K562 (cell line): ENCODE measurements at regions not wholly inside any gene's neighbourhood (a gene's known extent, or its start where the extent isn't known, plus 50 kb on each side); places are given as distances from the start of the nearest gene placed in this dataset.

Source experiments
- ATAC-seq: fragments of 200-7000 bp; cut with Tn5 transposase; 3 replicates; pipeline ENCODE4 v1.9.1; 2020; ENCODE audit warnings: moderate library complexity
- BruUV-seq: library from RNA; stranded (reverse); fragments of 400-500 nt; replicated peaks from 2 replicates; lab custom pipeline; 2021; lab: Mats Ljungman, UMichigan
- CTCF ChIA-PET: fragments of 300-600 bp; formaldehyde crosslinking; extraction: SDS; loops from one replicate; lab custom pipeline; 2021; ENCODE audit warnings: low intra/inter-chr PET ratio; lab: Yijun Ruan, JAX
- POLR2A ChIA-PET: fragments of 300-600, 350-650 bp; sonication (Branson Sonifier 250); formaldehyde crosslinking; extraction: SDS; loops from one replicate; lab custom pipeline; 2021; ENCODE audit warnings: antibody characterized with exemption, inconsistent platforms; lab: Yijun Ruan, JAX
- DNase-seq, 4 experiments: peaks; one replicate each; pipeline versions ENCODE4 v3.0.0 to v3.0.0-alpha.2; 2011 to 2018; ENCODE audit warnings: low spot score in 3 of 4, mixed read lengths in 3 of 4; ENCODE audit errors: extremely low read depth in 1 of 4
- FAIRE-seq: peaks from 2 replicates; lab custom pipeline; 2011; peaks lifted over from hg19 to GRCh38; lab: Jason Lieb, UNC
- H2AFZ ChIP-seq: 2 replicates; pipeline ENCODE4 v1.6.0; 2011; ENCODE audit warnings: low read depth, low read length, control low read depth, inconsistent platforms
- H3K27ac ChIP-seq: fragments of 200-600 bp; 3 replicates; pipeline ENCODE4 v1.8.0; 2011; ENCODE audit warnings: low read depth, mild to moderate bottlenecking, control low read depth, inconsistent platforms, low read length, moderate library complexity, mixed read lengths; ENCODE audit errors: extremely low read depth
- H3K27me3 ChIP-seq, 2 experiments: fragments of 300-600 bp in 1 of 2; 2 replicates in 1 of 2; 3 replicates in 1 of 2; pipeline versions ENCODE4 v1.6.0 to v1.8.0; 2011; ENCODE audit warnings: inconsistent platforms in 2 of 2, low read length in 2 of 2, mild to moderate bottlenecking in 1 of 2, mixed read lengths in 1 of 2, moderate library complexity in 1 of 2; ENCODE audit not compliant: control insufficient read depth in 2 of 2, insufficient read depth in 2 of 2
- H3K36me3 ChIP-seq: fragments of 300-600 bp; 3 replicates; pipeline ENCODE4 v1.8.0; 2011; ENCODE audit warnings: mild to moderate bottlenecking, low read length, inconsistent platforms; ENCODE audit not compliant: control insufficient read depth, insufficient read depth
- H3K4me1 ChIP-seq, 2 experiments: fragments of 200-600 bp in 1 of 2; replicated peaks in 1 of 2; 2 replicates in 1 of 2; 3 replicates in 1 of 2; pipeline versions ENCODE4 v1.5.1 to v1.8.0; 2011; ENCODE audit warnings: inconsistent platforms in 2 of 2, low read length in 2 of 2, mild to moderate bottlenecking in 1 of 2, mixed read lengths in 1 of 2, moderate library complexity in 1 of 2; ENCODE audit not compliant: control insufficient read depth in 2 of 2, insufficient read depth in 2 of 2
- H3K4me2 ChIP-seq: 2 replicates; pipeline ENCODE4 v1.6.1; 2011; ENCODE audit warnings: low read length, control low read depth, inconsistent platforms, mixed read lengths; ENCODE audit not compliant: insufficient read depth
- H3K4me3 ChIP-seq: fragments of 200-600 bp; sonication (generic), shearing (Covaris generic); 2 replicates; pipeline ENCODE4 v1.5.1; 2016; ENCODE audit warnings: control low read depth, inconsistent platforms
- H3K79me2 ChIP-seq: fragments of 200-600 bp; 3 replicates; pipeline ENCODE4 v1.8.0; 2011; ENCODE audit warnings: low read length, inconsistent platforms; ENCODE audit not compliant: control insufficient read depth, insufficient read depth
- H3K9ac ChIP-seq, 2 experiments: 2 replicates each; pipeline versions ENCODE4 v1.6.0 to v1.6.1; 2011; ENCODE audit warnings: low read depth in 2 of 2, low read length in 2 of 2, control low read depth in 1 of 2, inconsistent platforms in 1 of 2, mild to moderate bottlenecking in 1 of 2, mixed read lengths in 1 of 2; ENCODE audit not compliant: insufficient read depth in 1 of 2
- H3K9me1 ChIP-seq: one replicate; pipeline ENCODE4 v1.6.0; 2011; ENCODE audit warnings: inconsistent platforms, mild to moderate bottlenecking, low read length, moderate library complexity; ENCODE audit not compliant: control insufficient read depth, insufficient read depth
- H3K9me3 ChIP-seq: replicated peaks from 2 replicates; pipeline ENCODE4 v1.5.1; 2011; ENCODE audit warnings: low read depth, low read length, inconsistent platforms; ENCODE audit not compliant: control insufficient read depth, insufficient read depth
- H4K20me1 ChIP-seq: replicated peaks from 2 replicates; pipeline ENCODE4 v1.6.1; 2011; ENCODE audit warnings: low read length, inconsistent platforms, mixed read lengths; ENCODE audit not compliant: control insufficient read depth, insufficient read depth
- BCL6 ChIP-seq: fragments of 250-450 bp; sonication (Bioruptor Pico); IDR thresholded peaks from 2 replicates; pipeline ENCODE4 v1.4.0; 2020
- CAMTA2 ChIP-seq: fragments of 250-450 bp; sonication (Bioruptor Pico); conservative IDR thresholded peaks from 2 replicates; pipeline ENCODE4 v1.5.1; 2022
- CEBPZ ChIP-seq: fragments of 150-350 bp; IDR thresholded peaks from 2 replicates; pipeline ENCODE4 v1.6.1; 2014; ENCODE audit warnings: low read depth, mild to moderate bottlenecking, low read length, borderline replicate concordance
- CGGBP1 ChIP-seq: fragments of 250-450 bp; sonication (Bioruptor Pico); IDR thresholded peaks from 2 replicates; pipeline ENCODE4 v1.9.0; 2021; ENCODE audit warnings: mild to moderate bottlenecking
- DNMT1 ChIP-seq: fragments of 450-650 bp; IDR thresholded peaks from 2 replicates; pipeline ENCODE4 v1.6.1; 2016; ENCODE audit warnings: antibody characterized with exemption, mild to moderate bottlenecking
- ELF4 ChIP-seq: fragments of 450-650 bp; formaldehyde crosslinking; IDR thresholded peaks from 2 replicates; pipeline ENCODE4 v1.4.0; 2022; ENCODE audit warnings: missing genetic modification characterization
- FOXP4 ChIP-seq: sonication (generic); formaldehyde crosslinking; IDR thresholded peaks from 2 replicates; pipeline ENCODE4 v1.8.0; 2022; ENCODE audit warnings: mild to moderate bottlenecking, missing genetic modification reagents, borderline replicate concordance
- KAT2B ChIP-seq: IDR thresholded peaks from one replicate; pipeline ENCODE4 v1.6.1; 2012; ENCODE audit warnings: low read depth, mild to moderate bottlenecking, control low read depth, inconsistent platforms, low read length, moderate library complexity
- KDM4B ChIP-seq, 2 experiments: fragments of 450-650 bp in 1 of 2; sonication (generic) in 1 of 2; IDR thresholded peaks; 2 replicates each; pipeline ENCODE4 v1.6.1; 2016 to 2017; ENCODE audit warnings: borderline replicate concordance in 2 of 2, antibody characterized with exemption in 1 of 2, low read depth in 1 of 2, mild to moderate bottlenecking in 1 of 2
- MEF2A ChIP-seq: IDR thresholded peaks from 2 replicates; pipeline ENCODE4 v1.6.1; 2011; ENCODE audit warnings: low read depth, mild to moderate bottlenecking, low read length, moderate library complexity; ENCODE audit not compliant: control insufficient read depth
- NR2C2 ChIP-seq, 2 experiments: fragments of 200-800 bp in 1 of 2; sonication (Bioruptor generic) in 1 of 2; sonication (generic) in 1 of 2; formaldehyde crosslinking in 1 of 2; IDR thresholded peaks; 2 replicates each; pipeline versions ENCODE4 v1.6.1 to v1.8.0; 2016 to 2022; ENCODE audit warnings: mild to moderate bottlenecking in 1 of 2, missing compliant biosample characterization in 1 of 2, missing genetic modification characterization in 1 of 2, missing genetic modification reagents in 1 of 2
- SMAD4 ChIP-seq: fragments of 250-450 bp; sonication (Bioruptor Pico); conservative IDR thresholded peaks from 2 replicates; pipeline ENCODE4 v1.8.0; 2021; ENCODE audit warnings: inconsistent platforms, mild to moderate bottlenecking, moderate library complexity
- SREBF2 ChIP-seq: sonication (generic); formaldehyde crosslinking; IDR thresholded peaks from 2 replicates; pipeline ENCODE4 v1.4.0; 2020; ENCODE audit warnings: mild to moderate bottlenecking, missing genetic modification reagents
- XRCC3 ChIP-seq: fragments of 450-650 bp; IDR thresholded peaks from 2 replicates; pipeline ENCODE4 v1.6.1; 2017; ENCODE audit warnings: mild to moderate bottlenecking, moderate library complexity
- XRCC4 ChIP-seq: IDR thresholded peaks from one replicate; pipeline ENCODE4 v1.6.1; 2011; ENCODE audit not compliant: insufficient read depth, insufficient read length; ENCODE audit errors: extremely low read depth
- ZNF398 ChIP-seq: fragments of 250-450 bp; sonication (Bioruptor Pico); IDR thresholded peaks from 2 replicates; pipeline ENCODE4 v1.8.0; 2021; ENCODE audit warnings: moderate library complexity, mild to moderate bottlenecking, inconsistent platforms
- ZNF780A ChIP-seq: fragments of 250-450 bp; sonication (Bioruptor Pico); IDR thresholded peaks from 2 replicates; pipeline ENCODE4 v1.5.0; 2021; ENCODE audit warnings: mild to moderate bottlenecking
- WGBS: fragments of 100-300 bp; shearing (Covaris generic); methylation state at CpG from one replicate; pipeline ENCODE4 v1.1.6; 2016; ENCODE audit warnings: low coverage, mixed read lengths; ENCODE audit not compliant: insufficient coverage; ENCODE audit errors: missing lambda C conversion rate; 5-methylcytosine and 5-hydroxymethylcytosine counted together
- in situ Hi-C: fragments of 300-500 bp; cut with MboI; formaldehyde crosslinking; loops from 4 replicates; pipeline ENCODE4 v1.15.0; 2018; ENCODE audit warnings: inconsistent platforms, mixed read lengths
- intact Hi-C: fragments of 100-400 bp; cut with micrococcal nuclease; formaldehyde crosslinking; loops from 2 replicates; pipeline ENCODE4 v1.14.2; 2022

GRCh38 chr12:74889073-74889472 is 320.6 kb downstream of the KCNC2 start:
- H2AFZ ChIP-seq, result no peak overlapping the region
- no peaks in the 10 kb centered on the region for H3K79me2 ChIP-seq
- H3K4me1 ChIP-seq, result no peaks in the 10 kb centered on the region
- ChIA-PET POLR2A (no interaction called here), CTCF (no interaction called here)
- no peaks in the 10 kb centered on the region for H4K20me1 ChIP-seq
- H3K27ac ChIP-seq, result no peak overlapping the region
- no peaks in the 10 kb centered on the region for H3K36me3 ChIP-seq
- 0% methylated on average over 2 of the region's 2 CpGs for WGBS
- no peak for ATAC-seq
- in situ Hi-C loops, result no loop called here
- no peak for DNase-seq
- no peaks in the 10 kb centered on the region for H3K27me3 ChIP-seq
- no peaks in the 10 kb centered on the region for H3K9me3 ChIP-seq
- no peak overlapping the region for H3K4me3 ChIP-seq
- no peak overlapping the region for H3K4me2 ChIP-seq
- no TSS peak for BruUV-seq
- TF ChIP-seq XRCC4 (no peak), ELF4 (CRISPR knock-in tag) (no peak), KAT2B (no peak), CAMTA2 (CRISPR knock-in tag) (no peak), DNMT1 (no peak), NR2C2 (CRISPR knock-in tag; IDR thresholded peaks at IDR 0.05) (no peak), NR2C2 (tag; IDR thresholded peaks at IDR 0.05) (no peak), SREBF2 (CRISPR knock-in tag) (no peak), ZNF398 (CRISPR knock-in tag) (no peak), FOXP4 (CRISPR knock-in tag) (no peak), MEF2A (no peak), XRCC3 (no peak), KDM4B (IDR thresholded peaks at IDR 0.05; ENCODE audit: borderline replicate concordance in 2 of 2, low read depth in 1 of 2) (no peak), ZNF780A (CRISPR knock-in tag) (no peak), BCL6 (CRISPR knock-in tag) (no peak), SMAD4 (CRISPR knock-in tag) (no peak), CEBPZ (no peak), CGGBP1 (no peak)
- H3K9ac ChIP-seq, result no peak overlapping the region
- intact Hi-C loops, result no loop called here
- H3K9me1 ChIP-seq, result no peaks in the 10 kb centered on the region
- FAIRE-seq, result no peak
